PC-9 (cell line): ENCODE measurements at regions not wholly inside any gene's neighbourhood (a gene's known extent, or its start where the extent isn't known, plus 50 kb on each side); places are given as distances from the start of the nearest gene placed in this dataset.

Experiments used
- BruUV-seq: library from RNA; stranded (reverse); fragments of 400-500 nt; replicated peaks from 2 replicates; lab custom pipeline; 2021; lab: Mats Ljungman, UMichigan
- CTCF ChIA-PET: fragments of 300-600 bp; sonication (Branson Sonifier 250); formaldehyde crosslinking; loops from one replicate; lab custom pipeline; 2022; ENCODE audit warnings: antibody characterized with exemption; lab: Charles Lee
- POLR2A ChIA-PET: fragments of 300-600 bp; sonication (Branson Sonifier 250); formaldehyde crosslinking; loops from one replicate; lab custom pipeline; 2022; ENCODE audit warnings: antibody characterized with exemption; ENCODE audit not compliant: unreplicated experiment; lab: Charles Lee
- DNase-seq, 2 experiments: peaks; one replicate each; pipeline versions ENCODE4 v3.0.0 to v3.0.0-alpha.2; 2015 to 2022; ENCODE audit warnings: mixed read lengths in 1 of 2
- H2AFZ ChIP-seq: fragments of 200-600 bp; sonication (generic); 2 replicates; pipeline ENCODE4 v1.8.1; 2017; ENCODE audit warnings: antibody characterized with exemption
- H3F3A ChIP-seq: fragments of 200-600 bp; sonication (generic); 2 replicates; pipeline ENCODE4 v1.8.1; 2017; ENCODE audit warnings: antibody characterized with exemption, mild to moderate bottlenecking, low read depth; ENCODE audit not compliant: insufficient read depth
- H3K27ac ChIP-seq: fragments of 200-600 bp; sonication (generic); 2 replicates; pipeline ENCODE4 v1.6.1; 2016; ENCODE audit warnings: mixed run types
- H3K27me3 ChIP-seq: fragments of 200-600 bp; sonication (generic); 2 replicates; pipeline ENCODE4 v1.6.1; 2016; ENCODE audit warnings: low read depth, mixed run types; ENCODE audit not compliant: insufficient read depth
- H3K36me3 ChIP-seq: fragments of 200-600 bp; sonication (generic); 2 replicates; pipeline ENCODE4 v1.6.1; 2016; ENCODE audit warnings: low read depth, mixed run types
- H3K4me1 ChIP-seq: fragments of 200-600 bp; sonication (generic); replicated peaks from 2 replicates; pipeline ENCODE4 v1.6.1; 2016; ENCODE audit warnings: mixed run types; ENCODE audit not compliant: insufficient read depth
- H3K4me2 ChIP-seq: fragments of 200-600 bp; sonication (generic); 2 replicates; pipeline ENCODE4 v1.6.1; 2017; ENCODE audit warnings: mixed run types
- H3K4me3 ChIP-seq: fragments of 200-600 bp; sonication (generic); 2 replicates; pipeline ENCODE4 v1.6.1; 2016; ENCODE audit warnings: mixed run types
- H3K79me2 ChIP-seq: fragments of 200-600 bp; sonication (generic); 2 replicates; pipeline ENCODE4 v1.6.1; 2017; ENCODE audit warnings: low read depth, mixed run types
- H3K9me2 ChIP-seq: fragments of 200-600 bp; sonication (generic); 2 replicates; pipeline ENCODE4 v1.8.1; 2017; ENCODE audit warnings: mild to moderate bottlenecking; ENCODE audit not compliant: insufficient read depth
- H3K9me3 ChIP-seq: fragments of 200-600 bp; sonication (generic); 2 replicates; pipeline ENCODE4 v1.8.1; 2016; ENCODE audit warnings: low read depth; ENCODE audit not compliant: insufficient read depth
- H4K20me1 ChIP-seq: fragments of 200-600 bp; sonication (generic); 2 replicates; pipeline ENCODE4 v1.8.1; 2017; ENCODE audit not compliant: insufficient read depth
- EZH2 ChIP-seq: fragments of 200-600 bp; sonication (generic); IDR thresholded peaks from 2 replicates; pipeline ENCODE4 v1.8.0; 2017; ENCODE audit warnings: antibody characterized with exemption, low read depth
- intact Hi-C: fragments of 100-400 bp; cut with micrococcal nuclease; formaldehyde crosslinking; loops from one replicate; pipeline ENCODE4 v1.10.0; 2022; ENCODE audit not compliant: unreplicated experiment
- TF ChIP-seq, protein P1 (sequence below): fragments of 200-600 bp; sonication (generic); conservative IDR thresholded peaks from 2 replicates; pipeline ENCODE4 v1.6.1; 2017; ENCODE audit warnings: mixed run types, antibody characterized with exemption, mild to moderate bottlenecking, moderate library complexity

GRCh38 chr10:126843299-126843934, 61.8 kb upstream of the DOCK1 start:
- no peaks in the 10 kb centered on the region for H3K4me1 ChIP-seq
- no peaks in the 10 kb centered on the region for H3K9me2 ChIP-seq
- H3K27ac ChIP-seq = no peak overlapping the region
- TF ChIP-seq EZH2 = no peak
- TF ChIP-seq, protein P1, sequence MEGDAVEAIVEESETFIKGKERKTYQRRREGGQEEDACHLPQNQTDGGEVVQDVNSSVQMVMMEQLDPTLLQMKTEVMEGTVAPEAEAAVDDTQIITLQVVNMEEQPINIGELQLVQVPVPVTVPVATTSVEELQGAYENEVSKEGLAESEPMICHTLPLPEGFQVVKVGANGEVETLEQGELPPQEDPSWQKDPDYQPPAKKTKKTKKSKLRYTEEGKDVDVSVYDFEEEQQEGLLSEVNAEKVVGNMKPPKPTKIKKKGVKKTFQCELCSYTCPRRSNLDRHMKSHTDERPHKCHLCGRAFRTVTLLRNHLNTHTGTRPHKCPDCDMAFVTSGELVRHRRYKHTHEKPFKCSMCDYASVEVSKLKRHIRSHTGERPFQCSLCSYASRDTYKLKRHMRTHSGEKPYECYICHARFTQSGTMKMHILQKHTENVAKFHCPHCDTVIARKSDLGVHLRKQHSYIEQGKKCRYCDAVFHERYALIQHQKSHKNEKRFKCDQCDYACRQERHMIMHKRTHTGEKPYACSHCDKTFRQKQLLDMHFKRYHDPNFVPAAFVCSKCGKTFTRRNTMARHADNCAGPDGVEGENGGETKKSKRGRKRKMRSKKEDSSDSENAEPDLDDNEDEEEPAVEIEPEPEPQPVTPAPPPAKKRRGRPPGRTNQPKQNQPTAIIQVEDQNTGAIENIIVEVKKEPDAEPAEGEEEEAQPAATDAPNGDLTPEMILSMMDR = no peak
- no peaks in the 10 kb centered on the region for H3K79me2 ChIP-seq
- H3K9me3 ChIP-seq = no peaks in the 10 kb centered on the region
- no peaks in the 10 kb centered on the region for H3K27me3 ChIP-seq
- no peak for DNase-seq
- no peaks in the 10 kb centered on the region for H3F3A ChIP-seq
- H3K36me3 ChIP-seq = no peaks in the 10 kb centered on the region
- CTCF ChIA-PET = no interaction called here
- H3K4me2 ChIP-seq = no peak overlapping the region
- no peak overlapping the region for H3K4me3 ChIP-seq
- POLR2A ChIA-PET = no interaction called here
- no peak overlapping the region for H2AFZ ChIP-seq
- intact Hi-C loops = no loop called here
- no TSS peak for BruUV-seq
- no peaks in the 10 kb centered on the region for H4K20me1 ChIP-seq

DNA sequence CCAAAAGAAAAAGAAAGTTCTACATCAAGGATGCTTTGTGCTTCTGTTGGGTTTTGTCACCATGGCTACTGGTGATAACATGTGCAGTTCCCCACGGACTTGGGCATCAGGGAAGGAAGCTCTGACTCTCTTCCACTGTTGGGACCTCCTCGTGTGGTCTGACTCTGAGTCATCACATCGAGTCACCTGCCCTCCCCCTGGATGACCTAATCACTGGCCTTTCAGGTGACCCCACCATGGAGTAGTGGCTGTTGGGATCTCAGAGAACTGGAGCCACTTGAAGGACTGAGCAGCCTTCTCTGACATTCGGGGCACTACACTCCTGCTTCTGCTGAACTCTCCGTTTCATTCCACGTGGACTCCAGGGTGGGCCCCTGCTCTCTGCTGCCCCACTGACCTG, 60.8 kb upstream of the DOCK1 start:
- intact Hi-C loops = no loop called here
- H3K79me2 ChIP-seq = no peaks in the 10 kb centered on the region
- H2AFZ ChIP-seq = no peak overlapping the region
- H3K9me2 ChIP-seq = no peaks in the 10 kb centered on the region
- ChIA-PET POLR2A (no interaction called here), CTCF (no interaction called here)
- no peak overlapping the region for H3K27ac ChIP-seq
- H3K4me2 ChIP-seq = no peak overlapping the region
- H3K36me3 ChIP-seq = no peaks in the 10 kb centered on the region
- BruUV-seq = no TSS peak
- TF ChIP-seq, protein P1 = no peak
- no peak for TF ChIP-seq EZH2
- DNase-seq = no peak
- no peaks in the 10 kb centered on the region for H3K27me3 ChIP-seq
- H3K4me3 ChIP-seq = no peak overlapping the region
- no peaks in the 10 kb centered on the region for H4K20me1 ChIP-seq
- H3K4me1 ChIP-seq = no peaks in the 10 kb centered on the region
- no peaks in the 10 kb centered on the region for H3K9me3 ChIP-seq
- no peaks in the 10 kb centered on the region for H3F3A ChIP-seq

GRCh38 chr10:126846469-126846868, 58.8 kb upstream of the DOCK1 start:
- H3K9me3 ChIP-seq = no peaks in the 10 kb centered on the region
- H3F3A ChIP-seq = no peaks in the 10 kb centered on the region
- H3K4me1 ChIP-seq = no peaks in the 10 kb centered on the region
- H3K36me3 ChIP-seq = no peaks in the 10 kb centered on the region
- intact Hi-C loops = no loop called here
- no peak overlapping the region for H3K4me3 ChIP-seq
- H3K4me2 ChIP-seq = no peak overlapping the region
- no peak overlapping the region for H2AFZ ChIP-seq
- no peaks in the 10 kb centered on the region for H3K9me2 ChIP-seq
- no peaks in the 10 kb centered on the region for H4K20me1 ChIP-seq
- no TSS peak for BruUV-seq
- TF ChIP-seq EZH2 = no peak
- TF ChIP-seq, protein P1 = no peak
- H3K79me2 ChIP-seq = no peaks in the 10 kb centered on the region
- no peak for DNase-seq
- ChIA-PET CTCF (no interaction called here), POLR2A (no interaction called here)
- peaks cover 3% of the 10 kb centered on the region for H3K27me3 ChIP-seq
- no peak overlapping the region for H3K27ac ChIP-seq
